ENCODE measurements at regions not wholly inside any gene's neighbourhood (a gene's known extent, or its start where the extent isn't known, plus 50 kb on each side); places are given as distances from the start of the nearest gene placed in this dataset.

DNA sequence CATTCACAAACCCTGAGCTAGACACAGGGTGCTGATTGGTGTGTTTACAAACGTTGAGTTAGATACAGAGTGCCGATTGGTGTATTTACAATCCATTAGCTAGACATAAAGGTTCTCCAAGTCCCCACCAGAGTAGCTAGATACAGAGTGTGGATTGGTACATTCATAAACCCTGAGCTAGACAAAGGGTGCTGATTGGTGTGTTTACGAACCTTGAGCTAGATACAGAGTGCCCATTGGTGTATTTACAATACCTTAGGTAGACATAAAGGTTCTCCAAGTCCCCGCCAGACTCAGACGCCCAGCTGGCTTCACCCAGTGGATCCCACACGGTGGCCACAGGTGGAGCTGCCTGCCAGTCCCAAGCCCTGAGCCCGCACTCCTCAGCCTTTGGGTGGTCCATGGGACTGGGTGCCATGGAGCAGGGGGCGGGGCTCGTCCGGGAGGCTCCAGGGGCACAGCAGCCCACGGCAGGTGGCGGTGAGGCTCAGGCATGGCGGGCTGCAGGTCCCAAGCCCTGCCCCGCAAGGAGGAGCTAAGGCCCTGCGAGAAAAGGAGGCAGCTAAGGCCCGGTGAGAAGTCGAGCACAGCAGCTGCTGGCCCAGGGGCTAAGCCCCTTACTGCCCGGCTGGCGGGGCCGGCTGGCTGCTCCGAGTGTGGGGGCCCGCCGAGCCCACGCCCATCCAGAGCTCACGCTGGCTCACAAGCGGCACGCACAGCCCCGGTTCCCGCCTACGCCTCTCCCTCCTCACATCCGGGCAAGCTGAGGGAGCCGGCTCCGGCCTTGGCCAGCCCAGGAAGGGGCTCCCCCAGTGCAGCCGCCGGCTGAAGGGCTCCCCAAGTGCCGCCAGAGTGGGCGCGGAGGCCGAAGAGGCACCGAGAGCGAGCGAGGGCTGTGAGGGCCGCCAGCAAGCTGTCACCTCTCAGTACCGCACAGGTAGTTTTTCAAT is 1039.2 kb upstream of the CDH9 start:
- Histone ChIP-seq H3K4me1 (replicated peaks in 1 of 2) (no peaks in the 10 kb centered on the region), H3K4me3 (no peak overlapping the region), H3K27ac (no peak overlapping the region)
- in situ Hi-C loops (cut with MboI; ENCODE audit: low pct_unique_long_range_greater_than_20kb in 2 of 9, low sequenced_read_pairs in 9 of 9, unreplicated experiment in 9 of 9) = no loop called here
- 30 to 100% (median 93%) methylated on average over 2 to 20 of the region's 44 CpGs; no CpG with 5 or more reads in 3 of the 10 experiments for WGBS, 10 experiments
- ATAC-seq (replicated peaks in 6 of 8) = no peak

DNA sequence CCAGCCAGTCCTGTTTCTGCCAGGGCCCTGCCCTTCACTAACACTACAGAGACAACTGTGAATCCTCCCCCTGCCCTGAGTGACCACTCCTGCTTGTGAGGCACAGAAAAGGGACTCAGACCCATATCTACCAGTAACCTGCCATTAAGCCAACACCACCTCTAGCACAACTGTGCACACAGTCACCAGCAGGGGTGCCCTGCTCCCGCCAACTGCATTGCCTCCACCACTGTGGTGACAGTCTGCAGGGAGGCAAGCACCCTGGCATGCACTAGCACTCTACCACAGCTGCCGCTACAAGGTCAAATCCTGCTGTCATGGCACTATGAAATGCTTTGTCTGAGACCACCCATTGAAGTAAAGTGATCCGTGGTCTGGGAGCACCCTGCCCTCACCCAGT is 1028.5 kb upstream of the CDH9 start:
- WGBS, 10 experiments = 40 to 100% (median 71%) methylated on average over 1 of the region's 3 CpGs; no CpG with 5 or more reads in 5 of the 10 experiments
- Histone ChIP-seq H3K4me3 (no peak overlapping the region), H3K27ac (no peak overlapping the region), H3K4me1 (replicated peaks in 1 of 2) (no peaks in the 10 kb centered on the region)
- in situ Hi-C loops (cut with MboI; ENCODE audit: low pct_unique_long_range_greater_than_20kb in 2 of 9, low sequenced_read_pairs in 9 of 9, unreplicated experiment in 9 of 9) = no loop called here
- no peak for ATAC-seq (replicated peaks in 6 of 8)

DNA sequence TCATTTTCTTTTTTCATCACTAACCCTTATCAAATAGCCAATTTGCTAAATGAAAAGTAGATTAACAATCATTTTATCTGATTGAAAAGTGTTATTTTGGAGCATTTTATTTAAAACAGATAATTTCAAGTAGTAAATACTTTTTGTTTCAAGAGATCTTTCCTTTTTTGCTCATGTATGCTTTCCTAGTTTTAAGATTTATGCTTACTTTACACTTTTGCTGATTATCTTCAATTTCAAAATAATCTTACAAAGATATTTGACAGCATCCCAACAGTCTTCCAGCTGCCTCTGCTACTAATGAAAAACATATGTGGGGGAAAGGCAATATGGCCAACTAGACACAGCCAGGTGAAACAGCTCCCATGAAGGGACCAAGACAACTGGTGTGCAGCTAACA is 1027.3 kb upstream of the CDH9 start:
- Histone ChIP-seq H3K4me1 (replicated peaks in 1 of 2) (no peaks in the 10 kb centered on the region), H3K27ac (no peak overlapping the region), H3K4me3 (no peak overlapping the region)
- ATAC-seq (replicated peaks in 6 of 8) = no peak
- in situ Hi-C loops (cut with MboI; ENCODE audit: low pct_unique_long_range_greater_than_20kb in 2 of 9, low sequenced_read_pairs in 9 of 9, unreplicated experiment in 9 of 9) = no loop called here

DNA sequence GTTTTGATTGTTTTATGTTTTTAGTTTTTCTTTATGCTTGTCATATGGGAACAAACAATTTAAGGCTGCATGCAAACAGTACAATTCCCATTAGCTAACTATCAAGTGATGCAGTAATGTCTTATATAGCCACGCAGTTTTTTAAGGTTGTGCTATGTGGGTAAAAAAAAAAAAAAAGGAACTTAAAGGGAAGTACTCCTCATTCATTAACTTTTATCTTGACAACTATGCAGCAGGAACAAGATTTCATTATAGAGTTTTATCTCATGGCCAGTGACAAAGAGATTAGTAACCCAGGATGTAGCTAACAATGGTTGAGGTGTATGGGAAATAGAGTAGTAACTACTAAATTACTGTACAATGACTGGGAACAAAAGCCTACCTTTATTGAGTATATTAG is 1008.2 kb upstream of the CDH9 start:
- WGBS, 10 experiments = 0 to 100% (median 80%) methylated on average over 1 of the region's 1 CpG; no CpG with 5 or more reads in 3 of the 10 experiments
- in situ Hi-C loops (cut with MboI; ENCODE audit: low pct_unique_long_range_greater_than_20kb in 2 of 9, low sequenced_read_pairs in 9 of 9, unreplicated experiment in 9 of 9) = no loop called here
- Histone ChIP-seq H3K4me3 (no peak overlapping the region), H3K4me1 (replicated peaks in 1 of 2) (no peaks in the 10 kb centered on the region), H3K27ac (no peak overlapping the region)
- no peak for ATAC-seq (replicated peaks in 6 of 8)

DNA sequence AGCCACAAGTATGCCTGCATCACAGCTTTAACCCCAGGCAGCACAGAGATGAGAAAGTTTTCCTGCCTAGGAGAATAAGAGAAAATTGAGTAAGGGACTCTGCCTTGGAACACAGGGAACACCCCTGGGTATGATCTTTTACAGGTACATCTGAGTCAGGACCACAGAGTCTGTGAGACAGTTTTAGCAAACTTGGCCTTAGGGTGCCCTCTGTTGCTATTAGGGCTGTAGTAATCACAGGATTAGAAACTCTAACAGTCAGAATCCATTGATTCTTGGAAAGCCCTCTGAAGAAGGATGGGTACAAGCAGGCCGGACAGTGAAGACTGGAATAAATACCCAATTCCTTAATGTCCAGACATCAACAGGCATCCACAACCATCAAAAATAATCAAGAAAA is 989.5 kb upstream of the CDH9 start:
- 30 to 100% (median 86%) methylated on average over 1 of the region's 1 CpG; no CpG with 5 or more reads in 7 of the 10 experiments for WGBS, 10 experiments
- ATAC-seq (replicated peaks in 6 of 8) = no peak
- in situ Hi-C loops (cut with MboI; ENCODE audit: low pct_unique_long_range_greater_than_20kb in 2 of 9, low sequenced_read_pairs in 9 of 9, unreplicated experiment in 9 of 9) = no loop called here
- Histone ChIP-seq H3K4me1 (replicated peaks in 1 of 2) (no peaks in the 10 kb centered on the region), H3K27ac (no peak overlapping the region), H3K4me3 (no peak overlapping the region)

DNA sequence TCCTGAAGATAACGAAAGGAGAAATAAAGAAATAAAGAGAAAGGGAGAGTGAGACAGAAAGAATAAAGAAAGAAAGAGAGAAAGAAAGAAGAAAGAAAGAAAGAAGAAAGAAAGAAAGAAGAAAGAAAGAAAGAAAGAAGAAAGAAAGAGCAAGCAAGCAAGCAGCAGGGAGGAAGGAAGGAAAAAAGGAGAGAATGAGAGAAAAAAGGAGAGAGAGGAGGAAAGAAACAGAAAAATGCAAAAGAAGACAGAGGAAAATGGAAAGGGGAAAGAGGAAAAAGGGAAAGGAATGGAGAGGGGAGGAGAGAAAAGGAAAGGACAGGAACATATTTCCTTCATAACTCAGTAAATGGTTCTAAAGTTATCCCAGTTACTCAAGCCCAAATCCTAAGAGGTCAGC is 978.8 kb upstream of the CDH9 start:
- in situ Hi-C loops (cut with MboI; ENCODE audit: low pct_unique_long_range_greater_than_20kb in 2 of 9, low sequenced_read_pairs in 9 of 9, unreplicated experiment in 9 of 9) = no loop called here
- no peak overlapping the region for H3K27ac ChIP-seq
- WGBS, 10 experiments = 3 to 100% (median 73%) methylated on average over 1 of the region's 1 CpG; no CpG with 5 or more reads in 1 of the 10 experiments
- no peak for ATAC-seq (replicated peaks in 6 of 8)
- no peaks in the 10 kb centered on the region for H3K4me1 ChIP-seq (replicated peaks in 1 of 2)
- no peak overlapping the region for H3K4me3 ChIP-seq

DNA sequence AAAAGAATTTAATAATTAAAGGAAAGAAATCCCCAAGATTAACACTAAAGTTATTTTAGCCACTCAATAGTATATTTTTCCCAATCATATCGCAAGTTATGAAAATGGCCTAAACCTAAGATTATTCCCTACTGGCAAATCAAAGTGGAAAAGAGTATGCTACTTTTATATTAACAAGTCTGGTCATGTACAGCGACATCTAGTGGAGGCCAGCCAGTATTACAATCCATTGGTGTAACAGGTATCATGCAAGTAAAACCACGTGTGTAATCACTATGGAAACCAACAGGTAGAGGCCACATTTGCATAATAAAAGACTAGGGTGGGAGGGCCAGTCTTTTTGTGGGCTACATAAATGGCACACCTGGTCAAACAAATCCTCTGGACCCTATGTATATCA is 976.4 kb upstream of the CDH9 start:
- H3K4me3 ChIP-seq = no peak overlapping the region
- ATAC-seq (replicated peaks in 6 of 8) = no peak
- 20 to 94% (median 69%) methylated on average over 1 to 3 of the region's 3 CpGs; no CpG with 5 or more reads in 1 of the 10 experiments for WGBS, 10 experiments

DNA sequence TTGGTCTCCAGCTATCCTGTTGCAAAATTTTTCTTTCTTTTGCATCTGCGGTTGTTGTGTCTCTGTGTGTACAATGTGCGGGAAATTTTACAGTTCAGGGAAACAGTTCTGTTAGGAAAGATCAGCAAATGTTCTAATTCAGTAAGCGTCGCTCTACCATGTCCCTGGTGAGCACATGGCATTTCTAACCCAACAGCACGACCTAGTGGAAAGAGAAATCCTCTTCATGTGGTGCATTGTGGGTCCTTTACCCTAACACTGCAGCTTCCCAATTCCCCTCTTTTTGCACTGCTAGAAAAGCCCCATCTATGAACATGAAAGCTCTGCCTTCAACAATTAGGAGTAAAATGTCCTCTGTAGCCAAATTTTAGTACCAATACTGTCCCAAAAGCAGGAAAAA is 974.2 kb upstream of the CDH9 start:
- Histone ChIP-seq H3K4me3 (no peak overlapping the region), H3K27ac (no peak overlapping the region), H3K4me1 (replicated peaks in 1 of 2) (no peaks in the 10 kb centered on the region)
- in situ Hi-C loops (cut with MboI; ENCODE audit: low pct_unique_long_range_greater_than_20kb in 2 of 9, low sequenced_read_pairs in 9 of 9, unreplicated experiment in 9 of 9) = no loop called here
- no peak for ATAC-seq (replicated peaks in 6 of 8)
- WGBS, 10 experiments = 38 to 100% (median 66%) methylated on average over 1 to 5 of the region's 5 CpGs; no CpG with 5 or more reads in 2 of the 10 experiments

More for the DNA sequence above, 976.4 kb upstream of the CDH9 start:
- Histone ChIP-seq H3K27ac (no peak overlapping the region), H3K4me1 (replicated peaks in 1 of 2) (no peaks in the 10 kb centered on the region)
- in situ Hi-C loops (cut with MboI; ENCODE audit: low pct_unique_long_range_greater_than_20kb in 2 of 9, low sequenced_read_pairs in 9 of 9, unreplicated experiment in 9 of 9) = no loop called here

DNA sequence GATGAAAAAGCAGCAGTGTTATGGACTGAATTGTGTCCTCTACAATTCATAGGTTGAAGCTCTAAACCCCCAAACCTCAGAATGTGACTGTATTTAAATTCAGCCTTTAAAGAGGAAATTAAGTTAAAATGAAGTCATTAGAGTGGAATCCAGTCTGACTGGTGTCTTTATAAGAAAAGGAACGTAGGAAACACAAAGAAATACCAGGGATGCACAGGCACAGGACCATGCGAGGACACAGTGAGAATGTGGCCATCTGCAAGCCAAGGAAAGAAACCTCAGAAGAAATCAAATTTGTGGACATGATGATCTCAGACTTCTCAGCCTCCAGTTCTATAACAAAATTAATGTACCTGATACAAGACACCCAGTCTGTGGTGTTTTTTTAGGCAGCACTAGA is 971.2 kb upstream of the CDH9 start:
- in situ Hi-C loops (cut with MboI; ENCODE audit: low pct_unique_long_range_greater_than_20kb in 2 of 9, low sequenced_read_pairs in 9 of 9, unreplicated experiment in 9 of 9) = no loop called here
- ATAC-seq (replicated peaks in 6 of 8) = no peak
- 0 to 91% (median 8%) methylated on average over 1 to 2 of the region's 2 CpGs; no CpG with 5 or more reads in 1 of the 10 experiments for WGBS, 10 experiments
- Histone ChIP-seq H3K27ac (no peak overlapping the region), H3K4me3 (no peak overlapping the region), H3K4me1 (replicated peaks in 1 of 2) (no peaks in the 10 kb centered on the region)

DNA sequence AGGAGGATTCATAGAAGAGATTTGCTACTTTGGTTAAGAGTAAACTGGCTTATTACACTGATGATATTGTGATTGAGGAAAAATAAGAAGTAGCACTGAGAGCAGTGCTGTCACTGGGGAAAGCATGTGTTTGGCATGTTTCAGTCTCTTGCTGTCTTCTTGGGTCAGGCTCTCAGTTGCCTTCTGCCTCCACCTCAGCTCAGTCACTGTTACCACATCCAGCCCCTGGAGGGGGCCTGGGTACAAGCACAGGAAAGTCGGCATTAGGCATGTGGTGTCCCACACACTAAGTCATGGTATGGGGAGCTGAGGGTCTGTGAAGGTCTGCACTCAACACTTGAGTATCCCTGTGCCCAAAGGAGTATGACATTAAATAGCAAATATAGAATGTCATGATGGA is 958.3 kb upstream of the CDH9 start:
- H3K4me3 ChIP-seq = no peak overlapping the region
- H3K4me1 ChIP-seq (replicated peaks in 1 of 2) = no peaks in the 10 kb centered on the region
- 0 to 60% (median 20%) methylated on average over 1 of the region's 1 CpG; no CpG with 5 or more reads in 6 of the 10 experiments for WGBS, 10 experiments
- ATAC-seq (replicated peaks in 6 of 8) = no peak
- in situ Hi-C loops (cut with MboI; ENCODE audit: low pct_unique_long_range_greater_than_20kb in 2 of 9, low sequenced_read_pairs in 9 of 9, unreplicated experiment in 9 of 9) = no loop called here
- no peak overlapping the region for H3K27ac ChIP-seq

DNA sequence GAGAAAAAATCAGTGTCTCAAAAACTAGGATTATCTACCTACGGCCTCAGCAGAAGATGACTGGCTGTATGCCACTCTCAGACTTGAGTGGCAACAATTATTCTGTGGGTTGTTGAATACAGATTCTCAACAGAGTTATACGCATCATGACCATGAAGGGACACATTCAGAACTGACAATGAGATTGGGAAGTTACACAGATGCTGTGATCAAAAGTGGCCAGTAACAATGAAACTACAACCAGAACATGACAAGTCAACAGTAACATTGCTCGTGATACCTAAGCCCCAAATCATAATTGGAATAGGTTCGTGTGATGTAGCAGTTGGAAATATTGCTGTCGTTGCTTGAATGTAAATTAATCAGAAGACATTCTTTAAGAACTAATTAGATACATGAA is 957.5 kb upstream of the CDH9 start:
- ATAC-seq (replicated peaks in 6 of 8) = no peak

DNA sequence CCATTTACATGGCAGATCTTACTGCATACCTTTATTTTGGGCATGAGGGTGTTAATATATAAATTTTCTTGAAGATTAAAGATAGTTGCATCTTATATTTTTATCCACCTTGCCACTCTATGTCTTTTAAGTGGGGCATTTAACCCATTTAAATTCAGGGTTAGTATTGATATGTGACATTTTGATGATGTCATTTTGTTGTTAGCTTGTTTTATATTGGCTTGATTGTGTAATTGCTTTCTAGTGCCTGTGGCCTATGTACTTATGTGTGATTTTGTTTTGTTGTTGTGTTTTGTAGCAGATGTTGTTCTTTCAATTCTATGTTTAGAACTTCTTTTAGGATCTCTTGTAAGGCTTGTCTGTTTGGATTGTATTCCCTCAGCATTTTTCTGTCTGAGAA is 939.9 kb upstream of the CDH9 start:
- no peak for ATAC-seq (replicated peaks in 6 of 8)
- H3K4me1 ChIP-seq (replicated peaks in 1 of 2) = peaks cover 0 to 3% of the 10 kb centered on the region in 2 donors
- H3K4me3 ChIP-seq = no peak overlapping the region
- H3K27ac ChIP-seq = no peak overlapping the region
- in situ Hi-C loops (cut with MboI; ENCODE audit: low pct_unique_long_range_greater_than_20kb in 2 of 9, low sequenced_read_pairs in 9 of 9, unreplicated experiment in 9 of 9) = no loop called here

More for the DNA sequence above, 957.5 kb upstream of the CDH9 start:
- Histone ChIP-seq H3K4me3 (no peak overlapping the region), H3K4me1 (replicated peaks in 1 of 2) (no peaks in the 10 kb centered on the region), H3K27ac (no peak overlapping the region)
- WGBS, 10 experiments = 6 to 100% (median 69%) methylated on average over 1 to 5 of the region's 5 CpGs
- in situ Hi-C loops (cut with MboI; ENCODE audit: low pct_unique_long_range_greater_than_20kb in 2 of 9, low sequenced_read_pairs in 9 of 9, unreplicated experiment in 9 of 9) = no loop called here

DNA sequence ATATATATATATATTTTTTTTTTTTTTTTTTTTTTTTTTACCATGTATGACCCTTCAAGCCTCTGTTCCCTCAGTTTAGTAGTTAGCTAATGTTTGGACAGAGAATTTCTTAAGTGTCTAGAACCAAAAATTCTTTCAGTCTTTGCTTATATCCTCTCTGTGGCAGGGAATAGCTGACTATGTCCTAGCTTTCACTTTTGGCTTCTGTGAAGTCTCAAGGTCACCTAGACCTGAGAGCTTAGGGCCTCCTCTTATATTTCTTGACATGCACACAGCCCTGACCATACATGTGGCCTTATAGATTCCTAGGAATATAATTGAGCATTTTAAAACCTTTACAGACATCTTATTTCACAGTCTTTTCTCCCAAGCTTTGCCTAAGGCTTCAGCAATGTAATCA is 930.8 kb upstream of the CDH9 start:
- in situ Hi-C loops (cut with MboI; ENCODE audit: low pct_unique_long_range_greater_than_20kb in 2 of 9, low sequenced_read_pairs in 9 of 9, unreplicated experiment in 9 of 9) = no loop called here
- ATAC-seq (replicated peaks in 6 of 8) = no peak
- H3K4me3 ChIP-seq = no peak overlapping the region
- no peaks in the 10 kb centered on the region for H3K4me1 ChIP-seq (replicated peaks in 1 of 2)
- H3K27ac ChIP-seq = no peak overlapping the region
